ENCODE measurements at regions not wholly inside any gene's neighbourhood (a gene's known extent, or its start where the extent isn't known, plus 50 kb on each side); places are given as distances from the start of the nearest gene placed in this dataset.

- TF ChIP-seq POLR2AphosphoS5 (IDR thresholded peaks at IDR 0.05) (no peak), POLR2A (IDR thresholded peaks at IDR 0.05) (no peak)
- TF ChIP-seq, protein P1, sequence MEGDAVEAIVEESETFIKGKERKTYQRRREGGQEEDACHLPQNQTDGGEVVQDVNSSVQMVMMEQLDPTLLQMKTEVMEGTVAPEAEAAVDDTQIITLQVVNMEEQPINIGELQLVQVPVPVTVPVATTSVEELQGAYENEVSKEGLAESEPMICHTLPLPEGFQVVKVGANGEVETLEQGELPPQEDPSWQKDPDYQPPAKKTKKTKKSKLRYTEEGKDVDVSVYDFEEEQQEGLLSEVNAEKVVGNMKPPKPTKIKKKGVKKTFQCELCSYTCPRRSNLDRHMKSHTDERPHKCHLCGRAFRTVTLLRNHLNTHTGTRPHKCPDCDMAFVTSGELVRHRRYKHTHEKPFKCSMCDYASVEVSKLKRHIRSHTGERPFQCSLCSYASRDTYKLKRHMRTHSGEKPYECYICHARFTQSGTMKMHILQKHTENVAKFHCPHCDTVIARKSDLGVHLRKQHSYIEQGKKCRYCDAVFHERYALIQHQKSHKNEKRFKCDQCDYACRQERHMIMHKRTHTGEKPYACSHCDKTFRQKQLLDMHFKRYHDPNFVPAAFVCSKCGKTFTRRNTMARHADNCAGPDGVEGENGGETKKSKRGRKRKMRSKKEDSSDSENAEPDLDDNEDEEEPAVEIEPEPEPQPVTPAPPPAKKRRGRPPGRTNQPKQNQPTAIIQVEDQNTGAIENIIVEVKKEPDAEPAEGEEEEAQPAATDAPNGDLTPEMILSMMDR (IDR thresholded peaks at IDR 0.05): no peak
Measured at GRCh38 chr2:15868704-15869103, 71.6 kb upstream of the MYCN start.
